GM18907 (cell line): ENCODE measurements at regions not wholly inside any gene's neighbourhood (a gene's known extent, or its start where the extent isn't known, plus 50 kb on each side); places are given as distances from the start of the nearest gene placed in this dataset.

Source experiments
- ATAC-seq: cut with Tn5 transposase; IDR thresholded peaks from one replicate; pipeline ENCODE4 v1.9.1; 2021; ENCODE audit warnings: mild to moderate bottlenecking, moderate library complexity; ENCODE audit not compliant: unreplicated experiment

GRCh38 chr18:24975496-24976372 is 376.2 kb downstream of the ZNF521 start:
- ATAC-seq, result no peak

GRCh38 chr18:24976502-24976901 is 375.5 kb downstream of the ZNF521 start:
- ATAC-seq, result no peak

- ATAC-seq, result no peak
Measured at GRCh38 chr18:24979235-24979634, 372.7 kb downstream of the ZNF521 start.

GRCh38 chr18:24982831-24983230 is 369.1 kb downstream of the ZNF521 start:
- ATAC-seq, result no peak

GRCh38 chr18:24983566-24984139 is 368.3 kb downstream of the ZNF521 start:
- ATAC-seq, result no peak

GRCh38 chr18:24985586-24985985 is 366.4 kb downstream of the ZNF521 start:
- no peak for ATAC-seq

GRCh38 chr18:24986666-24987302 is 365.2 kb downstream of the ZNF521 start:
- no peak for ATAC-seq

GRCh38 chr18:24987303-24988252 is 364.4 kb downstream of the ZNF521 start:
- ATAC-seq, result no peak

GRCh38 chr18:24988253-24988840 is 363.6 kb downstream of the ZNF521 start:
- ATAC-seq, result no peak

GRCh38 chr18:24989760-24990593 is 362.0 kb downstream of the ZNF521 start:
- ATAC-seq, result no peak

GRCh38 chr18:24990671-24991134 is 361.3 kb downstream of the ZNF521 start:
- no peak for ATAC-seq

- ATAC-seq, result no peak
Measured at GRCh38 chr18:24991141-24992060, 360.6 kb downstream of the ZNF521 start.

GRCh38 chr18:24992491-24992890 is 359.5 kb downstream of the ZNF521 start:
- no peak for ATAC-seq

- no peak for ATAC-seq
Measured at GRCh38 chr18:24993628-24994027, 358.3 kb downstream of the ZNF521 start.

- no peak for ATAC-seq
Measured at GRCh38 chr18:24995056-24995455, 356.9 kb downstream of the ZNF521 start.

GRCh38 chr18:24995755-24996154 is 356.2 kb downstream of the ZNF521 start:
- no peak for ATAC-seq

- no peak for ATAC-seq
Measured at GRCh38 chr18:24999650-25000267, 352.2 kb downstream of the ZNF521 start.

- ATAC-seq, result no peak
Measured at GRCh38 chr18:25001803-25002202, 350.2 kb downstream of the ZNF521 start.
